ENCODE measurements at regions not wholly inside any gene's neighbourhood (a gene's known extent, or its start where the extent isn't known, plus 50 kb on each side); places are given as distances from the start of the nearest gene placed in this dataset.

DNA sequence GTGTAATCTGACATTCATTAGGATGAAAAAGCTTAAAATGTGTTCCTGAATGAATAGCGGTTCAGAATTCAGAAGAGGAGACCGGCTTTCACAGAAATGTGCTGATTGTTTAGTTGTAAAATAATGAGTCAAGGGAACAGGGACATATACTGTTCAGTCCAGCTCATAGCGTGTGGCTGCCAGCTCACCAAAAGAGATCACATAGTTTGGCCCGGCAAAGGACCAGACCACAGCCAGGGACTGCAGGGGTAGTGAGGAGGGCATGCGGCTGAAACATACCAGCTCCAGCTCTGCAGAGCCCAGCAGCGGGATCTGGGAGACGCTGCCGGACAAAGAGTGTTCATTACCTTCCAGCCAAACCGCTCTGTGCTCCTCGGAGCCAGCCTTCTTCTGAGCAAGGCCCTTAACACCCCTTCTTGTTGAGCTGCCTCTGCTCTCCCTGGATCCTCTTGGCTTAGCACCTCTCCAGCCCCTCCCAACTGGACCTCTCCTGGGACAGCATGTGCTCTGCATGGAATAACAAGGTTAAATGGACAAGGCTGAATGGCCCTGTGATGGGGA lies 116.8 kb upstream of the CNTLN start:
- no peak for DNase-seq

DNA sequence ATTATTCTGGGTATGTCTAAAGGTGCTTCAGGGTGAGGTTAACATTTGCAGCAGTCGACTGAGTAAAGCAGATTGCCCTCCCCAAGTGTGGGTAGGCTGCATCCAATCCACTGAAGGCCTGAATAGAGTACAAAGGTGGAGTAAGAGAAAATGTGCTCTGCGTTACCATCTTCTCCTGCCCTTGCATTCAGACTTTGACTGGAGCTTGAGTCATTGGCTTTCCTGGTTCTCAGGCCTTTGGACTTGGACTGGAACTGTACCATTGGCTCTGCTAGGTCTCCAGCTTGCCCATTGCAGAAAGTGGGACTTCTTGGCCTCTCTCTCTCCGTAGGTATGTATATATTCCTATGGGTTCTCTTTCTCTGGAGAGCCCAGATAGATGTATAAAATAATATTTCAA lies 120.9 kb upstream of the CNTLN start:
- no peak for DNase-seq

DNA sequence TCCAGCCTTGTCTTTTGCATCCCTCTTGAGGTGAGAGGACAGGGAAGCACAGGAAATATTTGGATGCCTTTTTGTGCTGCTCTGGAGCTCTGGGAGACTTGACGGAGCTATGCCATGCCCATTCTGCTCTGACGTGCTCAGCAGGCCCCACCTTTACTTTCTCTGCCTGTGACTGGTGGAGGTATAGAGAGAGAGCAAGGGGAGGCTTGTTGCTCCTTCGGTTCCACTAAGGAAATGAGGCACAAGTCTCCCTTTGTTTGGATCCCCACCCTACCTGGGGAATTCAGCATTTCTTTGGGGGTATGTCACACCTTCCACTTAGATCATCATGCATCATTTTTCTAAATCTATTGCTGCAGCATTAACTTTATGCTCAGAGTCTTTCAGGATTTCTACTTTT lies 121.8 kb upstream of the CNTLN start:
- DNase-seq: no peak

DNA sequence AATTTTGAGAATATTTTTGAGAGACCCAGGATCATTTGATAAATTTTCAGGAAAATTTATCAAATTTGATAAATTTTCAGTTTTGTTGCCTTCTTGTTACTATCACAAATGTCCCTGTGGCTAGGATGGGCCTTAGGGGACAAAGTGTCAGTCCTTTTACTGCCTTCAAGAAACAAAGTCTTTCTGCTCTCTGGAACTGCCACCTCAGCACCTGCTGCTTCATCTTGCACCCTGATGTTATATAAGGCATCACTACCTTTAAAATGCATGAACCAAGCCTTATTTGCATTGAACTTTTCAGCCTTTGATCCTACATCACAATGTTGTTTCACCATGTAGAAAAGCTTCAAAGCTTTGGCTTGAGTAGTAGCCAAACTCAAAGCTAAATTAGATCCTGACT lies 123.0 kb upstream of the CNTLN start:
- DNase-seq: no peak

DNA sequence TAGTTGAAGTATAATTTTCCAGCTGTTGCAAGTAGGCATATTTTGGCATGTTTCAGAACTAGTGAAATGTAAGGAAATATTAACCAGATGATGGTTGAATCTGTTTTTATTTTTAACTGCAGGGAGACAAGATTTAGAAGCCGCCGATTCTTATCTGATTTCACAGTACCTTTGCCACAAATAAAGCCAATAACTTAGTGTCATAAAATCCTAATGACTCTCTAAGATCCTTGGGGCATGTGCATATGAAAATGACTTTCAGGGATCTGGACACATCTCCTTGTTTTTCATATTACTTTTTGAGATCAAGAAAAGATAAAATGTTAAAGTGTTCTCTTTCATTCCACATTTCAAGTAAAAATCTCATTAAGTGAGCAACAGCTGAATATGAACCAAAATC lies 125.8 kb upstream of the CNTLN start:
- DNase-seq: no peak

DNA sequence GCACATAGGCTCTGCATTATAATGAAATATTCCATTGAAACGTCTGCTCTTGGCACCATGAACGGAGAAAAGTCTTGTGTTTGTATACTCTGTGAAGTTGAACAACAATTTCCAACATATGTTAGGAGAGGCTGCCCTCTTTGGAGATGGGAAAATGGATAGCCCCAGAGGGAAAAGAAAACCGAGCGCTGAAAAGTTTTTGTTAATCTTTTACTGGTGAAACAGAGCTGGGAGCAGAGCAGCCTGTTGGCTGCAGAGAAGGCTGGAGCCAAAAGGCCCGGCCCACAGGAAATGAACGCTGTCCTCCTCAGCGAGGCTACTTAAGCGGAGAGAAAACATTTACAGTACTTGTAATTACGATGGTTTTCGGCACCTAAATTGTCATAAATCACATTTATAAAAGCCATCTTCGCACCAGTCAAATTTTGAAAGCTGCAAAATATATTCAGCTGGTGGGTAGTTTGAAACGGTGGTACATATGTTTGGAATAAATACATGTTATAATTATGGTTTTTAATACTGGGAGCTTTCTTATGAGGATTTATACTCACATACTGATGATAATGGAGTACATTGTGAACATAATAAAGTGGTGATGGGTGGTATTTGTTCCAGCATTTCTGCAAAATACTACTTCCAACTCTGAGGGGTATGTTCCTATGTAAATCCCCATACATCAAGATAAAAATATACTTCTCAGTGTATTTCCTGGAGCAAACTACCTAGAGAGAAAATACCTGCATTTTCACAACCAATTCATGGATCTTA lies 129.6 kb upstream of the CNTLN start:
- DNase-seq: no peak

DNA sequence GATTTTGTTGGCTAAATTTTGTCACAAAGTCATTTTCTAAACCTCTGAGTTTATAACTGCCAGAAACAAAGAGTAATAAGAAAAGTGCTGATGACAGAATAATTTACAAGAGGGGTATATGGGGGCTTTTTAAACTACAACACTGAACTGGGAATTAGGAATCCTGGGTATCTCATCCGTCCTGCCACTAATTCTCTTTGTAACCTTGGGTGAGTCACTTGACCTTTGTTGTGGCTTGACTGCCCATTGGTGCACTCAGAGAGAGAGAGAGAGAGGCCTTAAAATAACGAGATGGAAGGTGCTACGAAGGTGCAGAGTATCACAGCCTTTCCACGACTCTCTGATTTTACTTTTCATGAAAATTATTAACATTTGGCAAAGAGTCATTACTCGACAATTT lies 130.3 kb upstream of the CNTLN start:
- no peak for DNase-seq

DNA sequence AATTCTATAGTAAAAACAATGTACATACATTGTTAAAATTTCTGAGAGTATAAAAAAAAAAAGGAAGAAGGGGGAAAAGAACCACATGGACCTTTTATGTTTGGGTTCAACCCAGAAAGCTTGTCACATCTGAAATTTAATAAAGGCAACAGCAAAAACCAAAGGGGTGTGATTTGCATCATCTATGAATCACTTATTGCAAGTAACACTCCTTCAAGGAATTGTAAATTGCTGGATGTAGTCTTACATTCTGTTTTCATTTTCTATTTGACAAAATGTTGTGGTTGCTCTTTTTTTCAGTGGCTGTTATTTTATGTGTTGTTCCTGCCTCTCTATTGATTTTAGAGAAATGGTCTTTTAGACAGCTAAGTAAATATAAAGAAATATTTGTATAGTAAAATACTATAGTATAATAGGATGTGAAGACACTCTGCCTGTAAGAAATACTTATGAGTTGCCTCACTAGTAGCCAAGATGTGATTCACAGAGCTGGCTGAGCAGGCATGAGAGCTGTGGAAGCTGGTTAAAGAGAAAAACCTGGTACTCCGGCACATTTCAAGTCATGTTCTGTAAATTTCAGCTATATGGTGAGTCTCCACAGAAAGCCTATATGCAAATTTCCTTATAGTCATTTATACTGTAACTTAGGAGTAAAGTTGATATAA lies 131.1 kb upstream of the CNTLN start:
- DNase-seq: no peak

DNA sequence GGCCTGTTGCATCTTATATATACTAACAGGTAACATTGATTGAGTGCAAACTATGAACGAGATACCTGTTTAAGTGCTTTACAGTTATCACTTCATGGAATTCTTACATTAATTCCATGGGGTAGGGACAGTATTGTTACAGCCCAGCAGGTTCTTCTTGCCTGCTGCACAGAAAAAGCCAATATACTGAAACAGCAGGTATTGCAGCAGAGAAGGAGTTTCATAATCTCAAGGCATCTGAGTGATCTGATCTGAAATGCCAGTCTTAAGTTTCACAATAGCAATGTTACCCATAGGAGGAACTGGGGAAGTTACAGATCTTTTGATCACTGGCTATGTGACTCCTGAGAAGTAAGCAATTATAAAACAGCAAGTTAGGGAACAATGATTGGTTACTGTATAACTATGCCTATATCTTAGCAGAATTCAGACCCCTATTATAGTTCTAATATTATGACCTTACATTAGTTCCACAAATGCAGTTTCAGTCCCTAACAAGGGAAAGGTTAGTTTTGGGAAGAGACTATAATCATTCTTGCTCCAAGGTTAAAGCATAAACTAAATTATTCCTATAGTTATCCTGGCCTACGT lies 126.5 kb upstream of the BNC2 start:
- DNase-seq: no peak

DNA sequence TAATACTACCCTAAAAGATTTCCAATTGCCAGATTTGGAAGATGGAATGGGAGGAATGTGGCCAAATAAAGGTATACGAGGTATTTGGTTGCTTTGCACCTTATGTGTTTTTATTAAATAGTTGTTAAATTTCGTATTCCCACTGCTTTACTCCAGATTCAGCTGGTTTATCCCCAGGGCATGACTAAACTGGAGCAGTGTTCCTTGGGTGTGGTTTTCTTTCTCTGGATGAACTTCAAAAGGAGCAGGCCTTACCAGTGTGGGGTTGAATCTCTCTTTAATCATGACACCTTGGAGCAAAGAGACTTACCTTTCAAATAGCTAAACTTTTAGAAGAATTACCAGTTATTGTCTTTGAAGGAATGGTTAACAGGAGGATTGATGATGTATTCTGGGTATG lies 121.7 kb upstream of the BNC2 start:
- no peak for DNase-seq

DNA sequence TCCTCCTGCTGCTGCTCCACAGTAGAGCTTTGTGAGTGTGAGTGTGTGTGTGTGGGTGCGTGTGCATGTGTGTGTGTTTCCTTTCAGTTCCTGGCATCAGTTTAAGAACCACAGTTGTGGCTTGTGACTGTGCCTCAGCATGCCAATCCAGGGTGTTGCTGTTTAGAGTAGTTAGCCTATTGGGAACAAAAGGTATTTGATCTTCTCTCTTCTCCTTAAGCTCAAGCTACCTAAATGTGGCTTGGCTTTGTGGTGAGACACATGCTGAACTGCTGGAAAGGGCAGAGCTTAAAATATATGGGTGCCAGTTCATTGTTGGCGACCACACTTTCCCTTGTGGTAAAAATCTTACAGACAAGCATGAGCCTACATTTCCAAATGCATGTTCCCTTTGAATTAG lies 116.6 kb upstream of the BNC2 start:
- DNase-seq: no peak

DNA sequence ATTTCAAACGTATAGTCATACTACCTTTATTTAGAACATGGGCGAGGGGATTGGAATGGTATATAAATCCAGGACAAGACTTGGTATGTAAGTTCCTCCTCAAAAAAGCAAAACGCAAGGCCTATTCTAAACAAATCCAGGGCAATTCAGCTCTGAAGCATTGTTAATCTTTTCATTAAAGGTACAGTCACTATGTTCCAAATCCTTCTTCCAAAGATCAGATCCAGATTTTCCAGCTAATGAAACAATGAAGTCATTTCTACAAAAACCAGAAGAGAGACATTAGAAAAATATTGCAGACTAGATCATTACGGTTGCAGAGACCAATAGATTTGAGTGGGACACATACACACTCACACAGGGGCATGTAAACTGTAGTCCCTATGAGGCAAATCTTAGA lies 116.1 kb upstream of the BNC2 start:
- no peak for DNase-seq

DNA sequence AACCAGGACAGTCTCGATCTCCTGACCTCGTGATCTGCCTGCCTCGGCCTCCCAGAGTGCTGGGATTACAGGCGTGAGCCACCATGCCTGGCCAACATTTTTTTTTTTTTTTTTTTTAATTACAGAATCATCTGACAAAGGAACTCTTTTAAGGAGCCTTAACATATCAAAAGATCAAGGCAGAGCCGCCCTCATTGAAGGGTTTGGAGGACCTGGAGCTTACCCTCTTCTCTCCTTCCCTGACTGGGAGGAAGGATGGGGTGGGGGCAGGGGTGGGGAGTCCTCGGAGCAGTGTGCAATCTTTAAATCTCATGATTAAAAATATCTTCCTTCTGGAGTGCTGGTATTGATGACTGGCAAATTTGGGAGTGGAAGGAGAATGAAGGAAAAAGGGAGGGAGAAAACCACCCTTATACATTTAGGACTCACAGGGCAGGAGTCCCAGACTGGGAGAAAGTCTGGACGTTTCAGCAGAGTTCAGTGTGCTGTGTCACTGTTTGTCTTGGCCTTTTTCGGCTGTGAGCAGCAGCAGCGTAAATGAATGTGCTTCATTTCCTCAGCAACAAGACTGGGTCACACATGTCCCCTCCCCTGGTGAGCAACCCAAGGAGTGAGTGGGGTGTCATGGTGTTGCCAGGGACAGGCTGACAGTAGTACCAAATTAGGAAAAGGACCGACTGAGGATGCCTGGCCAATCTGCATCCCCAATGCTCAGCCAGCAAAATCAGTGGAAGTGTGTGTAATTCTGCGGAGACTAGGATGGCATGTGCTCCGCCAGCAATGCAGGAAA lies 115.3 kb upstream of the BNC2 start:
- DNase-seq: no peak

DNA sequence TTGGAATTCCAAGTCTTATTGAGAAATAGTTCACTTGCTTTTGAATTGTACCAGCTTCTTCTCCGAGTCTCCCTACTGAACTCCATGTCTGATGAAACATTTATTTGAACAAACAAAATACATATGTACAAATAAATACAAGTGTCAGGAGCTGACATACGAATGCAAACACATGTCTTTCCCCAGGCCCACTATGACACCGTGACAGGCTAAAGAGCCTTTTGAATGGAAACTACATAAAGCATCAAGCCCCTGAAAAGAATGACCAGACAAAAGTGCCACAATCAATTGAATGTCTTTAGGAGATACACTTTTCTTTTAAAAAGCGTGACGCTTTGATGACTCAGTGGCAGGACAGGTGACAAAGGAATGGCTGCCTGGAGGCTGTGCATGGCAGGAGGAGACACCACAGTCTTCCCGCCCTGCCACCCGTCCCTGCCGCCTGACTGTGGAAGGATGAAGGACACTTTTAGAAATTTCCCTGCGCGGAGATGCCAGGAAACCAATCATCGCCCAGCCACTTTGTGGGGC lies 112.4 kb upstream of the BNC2 start:
- no peak for DNase-seq

DNA sequence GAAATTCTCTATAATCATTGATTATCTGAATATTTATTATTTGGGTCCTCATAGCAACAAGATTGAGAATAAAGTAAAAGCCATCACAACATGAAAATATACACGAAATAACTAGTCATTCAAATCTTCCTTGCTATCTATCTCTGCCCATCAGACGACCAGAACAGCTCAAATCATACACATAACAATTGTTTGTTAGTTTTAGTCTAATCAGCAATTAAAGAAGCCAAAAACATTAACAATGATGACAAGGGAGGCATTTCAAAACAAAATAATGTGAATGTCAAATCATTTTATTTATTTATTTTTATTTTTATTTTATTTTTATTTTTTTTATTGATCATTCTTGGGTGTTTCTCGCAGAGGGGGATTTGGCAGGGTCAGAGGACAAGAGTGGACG lies 106.0 kb upstream of the BNC2 start:
- DNase-seq: no peak

DNA sequence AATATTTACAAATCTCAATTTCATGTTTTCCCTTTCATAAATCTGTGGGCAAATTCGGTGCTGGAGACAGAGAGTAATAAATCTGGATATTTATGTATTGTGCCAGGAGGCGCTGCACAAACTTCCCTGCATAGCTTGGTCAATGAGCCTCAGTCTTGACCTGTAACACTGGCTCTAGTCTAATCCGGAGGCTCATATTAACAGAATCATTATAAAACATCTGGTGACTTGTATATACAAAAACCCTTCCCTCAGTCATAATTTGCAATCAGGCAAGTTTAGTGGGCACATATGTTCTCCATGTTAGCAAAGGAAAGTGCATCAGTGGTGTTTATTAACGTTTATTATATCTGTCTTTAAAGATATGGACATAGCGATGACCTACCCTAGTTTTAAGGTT lies 104.0 kb upstream of the BNC2 start:
- DNase-seq: no peak

DNA sequence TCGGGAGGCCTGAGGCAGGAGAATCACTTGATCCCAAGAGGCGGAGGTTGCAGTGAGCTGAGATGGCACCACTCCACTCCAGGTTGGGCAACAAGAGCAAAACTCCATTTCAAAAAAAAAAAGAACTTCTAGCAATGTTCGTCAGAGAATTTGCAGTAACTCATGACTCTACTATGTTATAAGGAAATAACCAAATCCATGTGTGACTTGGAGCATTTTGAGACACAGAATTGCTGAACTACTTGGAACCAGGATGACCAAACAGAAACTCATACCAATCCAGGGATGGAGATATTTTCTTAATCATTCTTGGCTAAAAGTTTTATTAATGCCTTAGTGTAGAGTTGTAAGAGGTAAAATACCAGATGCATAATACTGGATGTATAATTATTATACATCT lies 99.9 kb upstream of the BNC2 start:
- DNase-seq: no peak

DNA sequence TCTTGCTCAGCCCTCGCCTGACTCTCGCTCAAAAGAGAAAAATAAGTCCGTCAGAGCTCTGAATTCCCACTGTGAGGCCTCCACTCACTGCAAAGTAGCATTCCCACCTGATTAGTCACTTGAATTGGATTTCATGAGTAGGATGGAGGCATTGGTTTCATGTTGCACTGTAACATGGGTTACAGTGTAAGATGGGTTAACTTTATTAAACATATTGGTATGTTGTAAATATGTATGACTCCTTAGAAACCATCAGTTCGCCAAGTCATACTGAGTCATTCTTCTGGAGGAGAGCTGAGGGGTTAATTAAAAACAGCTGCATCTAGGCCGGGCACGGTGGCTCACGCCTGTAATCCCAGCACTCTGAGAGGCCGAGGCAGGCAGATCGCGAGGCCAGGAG lies 93.8 kb upstream of the BNC2 start:
- DNase-seq: no peak

DNA sequence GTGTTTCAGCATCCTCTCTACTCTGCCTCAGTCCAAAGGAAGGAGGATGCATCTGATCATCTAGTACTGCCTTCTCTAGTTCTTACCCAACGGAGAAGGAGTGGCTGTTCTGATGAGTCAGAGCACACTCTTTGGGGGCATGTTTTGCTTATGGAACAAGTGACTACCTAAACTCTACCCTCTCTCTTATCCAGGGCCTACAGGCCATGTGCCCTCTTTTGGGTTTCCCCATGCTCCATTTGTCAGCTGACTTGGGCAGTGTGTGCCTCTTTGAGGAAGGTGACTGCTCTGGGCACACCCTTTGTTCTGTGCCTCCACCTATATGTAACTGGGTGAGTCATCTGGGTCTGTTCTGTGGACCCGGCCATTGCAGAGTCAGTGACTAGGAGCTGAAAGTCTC lies 89.6 kb upstream of the BNC2 start:
- no peak for DNase-seq

DNA sequence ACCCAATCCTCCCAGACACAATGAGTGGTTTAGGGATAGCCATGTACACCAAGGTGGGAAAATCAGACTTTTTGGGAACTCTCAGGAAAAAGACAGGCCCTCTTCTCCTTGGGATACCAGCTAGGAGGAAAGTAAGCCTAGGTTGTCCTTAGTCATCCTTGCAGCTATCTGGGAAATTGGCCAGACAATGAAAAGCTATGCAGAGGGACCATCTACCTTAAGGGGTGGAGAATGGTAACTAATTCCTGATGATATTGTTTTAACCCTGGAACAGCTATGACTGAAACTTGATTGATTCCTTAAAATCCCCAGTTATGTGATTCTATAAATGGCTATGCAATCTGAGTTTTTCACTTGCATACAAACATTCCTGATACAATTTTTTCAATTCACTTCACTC lies 88.9 kb upstream of the BNC2 start:
- no peak for DNase-seq

DNA sequence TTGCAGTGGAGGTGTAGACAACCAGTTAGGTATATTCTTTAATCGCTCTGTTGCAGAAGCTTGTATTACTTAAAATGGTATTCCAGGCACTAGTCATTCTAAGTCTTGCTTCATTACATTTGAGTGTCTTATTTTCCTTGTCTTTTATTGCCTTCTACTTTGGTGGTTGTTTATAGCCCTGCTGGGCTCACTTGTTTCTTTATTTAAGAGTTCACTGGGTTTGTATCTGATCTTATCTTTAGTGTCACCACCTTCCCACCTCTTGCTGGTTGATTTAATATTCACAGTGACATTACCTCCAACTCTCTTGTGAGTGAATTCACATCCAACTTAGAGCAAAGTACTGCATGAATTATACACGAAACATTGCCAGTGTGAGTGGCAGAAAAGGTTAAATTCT lies 83.6 kb upstream of the BNC2 start:
- no peak for DNase-seq

DNA sequence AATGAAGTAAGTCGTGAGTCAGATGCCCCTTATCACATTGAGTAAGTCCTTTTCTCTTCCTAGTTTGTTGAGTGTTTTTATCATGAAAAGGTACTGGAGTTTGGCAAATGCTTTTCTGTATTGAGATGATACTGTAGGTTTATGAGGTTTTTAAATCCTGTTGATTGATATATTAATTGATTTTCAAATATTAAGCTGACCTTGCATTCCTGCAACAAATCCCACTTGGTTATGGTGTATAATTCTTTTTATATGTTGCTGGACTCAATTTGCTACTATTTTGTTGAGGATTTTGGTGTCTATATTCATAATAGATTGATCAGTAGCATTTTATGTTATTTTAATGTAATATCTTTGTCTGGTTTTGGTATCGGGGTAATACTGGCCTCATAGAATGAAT lies 81.0 kb upstream of the BNC2 start:
- no peak for DNase-seq

DNA sequence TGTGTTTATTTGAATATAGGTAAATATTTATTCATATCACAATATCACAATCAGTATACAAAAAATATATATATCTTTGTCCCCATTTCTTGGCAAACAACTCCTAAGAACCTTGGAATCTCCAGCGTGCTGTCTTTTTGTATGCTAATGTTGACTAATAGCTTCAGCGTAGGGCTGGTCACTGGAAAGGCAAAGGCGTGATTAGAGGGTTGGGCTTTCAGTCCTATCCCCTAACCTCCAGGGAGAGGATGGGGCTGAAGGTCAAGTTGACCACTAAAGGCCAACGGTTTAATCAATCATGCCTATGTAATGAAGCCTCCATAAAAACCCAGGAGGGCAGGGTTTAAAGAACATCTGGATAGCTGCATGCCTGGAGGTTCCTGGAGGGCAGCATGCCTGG lies 79.6 kb upstream of the BNC2 start:
- no peak for DNase-seq
